ENCODE measurements at regions not wholly inside any gene's neighbourhood (a gene's known extent, or its start where the extent isn't known, plus 50 kb on each side); places are given as distances from the start of the nearest gene placed in this dataset.

DNA sequence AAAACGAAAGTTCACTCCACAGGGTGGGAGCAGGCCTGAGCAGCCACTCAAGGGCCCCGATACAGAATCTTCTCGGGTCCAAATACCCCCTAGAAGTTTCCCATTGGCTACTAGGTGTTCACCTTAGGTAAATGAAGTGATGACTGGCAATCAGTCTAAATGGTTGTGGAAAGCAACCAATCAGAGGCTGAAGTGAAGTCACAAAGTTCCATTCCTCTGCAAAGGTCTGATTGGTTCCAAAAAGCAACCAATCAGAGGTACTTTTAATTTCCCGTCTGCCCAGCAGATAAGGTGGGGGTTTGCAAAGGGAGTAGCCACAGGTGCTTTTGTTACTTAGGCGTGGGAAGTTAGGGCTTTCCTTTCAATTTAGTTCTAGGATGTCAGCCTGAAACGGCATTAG, 58.2 kb upstream of the NKAP start:
- Mint-ChIP-seq H3K4me3 (no peak overlapping the region), H3K9me3 (peaks cover 15% of the 10 kb centered on the region), H3K36me3 (ENCODE audit: low read depth) (no peaks in the 10 kb centered on the region), H3K27me3 (ENCODE audit: low read depth) (peaks cover 88% of the 10 kb centered on the region), H3K4me1 (no peaks in the 10 kb centered on the region), H3K27ac (no peak overlapping the region)
- TF ChIP-seq, protein P1, sequence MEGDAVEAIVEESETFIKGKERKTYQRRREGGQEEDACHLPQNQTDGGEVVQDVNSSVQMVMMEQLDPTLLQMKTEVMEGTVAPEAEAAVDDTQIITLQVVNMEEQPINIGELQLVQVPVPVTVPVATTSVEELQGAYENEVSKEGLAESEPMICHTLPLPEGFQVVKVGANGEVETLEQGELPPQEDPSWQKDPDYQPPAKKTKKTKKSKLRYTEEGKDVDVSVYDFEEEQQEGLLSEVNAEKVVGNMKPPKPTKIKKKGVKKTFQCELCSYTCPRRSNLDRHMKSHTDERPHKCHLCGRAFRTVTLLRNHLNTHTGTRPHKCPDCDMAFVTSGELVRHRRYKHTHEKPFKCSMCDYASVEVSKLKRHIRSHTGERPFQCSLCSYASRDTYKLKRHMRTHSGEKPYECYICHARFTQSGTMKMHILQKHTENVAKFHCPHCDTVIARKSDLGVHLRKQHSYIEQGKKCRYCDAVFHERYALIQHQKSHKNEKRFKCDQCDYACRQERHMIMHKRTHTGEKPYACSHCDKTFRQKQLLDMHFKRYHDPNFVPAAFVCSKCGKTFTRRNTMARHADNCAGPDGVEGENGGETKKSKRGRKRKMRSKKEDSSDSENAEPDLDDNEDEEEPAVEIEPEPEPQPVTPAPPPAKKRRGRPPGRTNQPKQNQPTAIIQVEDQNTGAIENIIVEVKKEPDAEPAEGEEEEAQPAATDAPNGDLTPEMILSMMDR (IDR thresholded peaks at IDR 0.05; ENCODE audit: unreplicated experiment in 3 of 3): no peak

DNA sequence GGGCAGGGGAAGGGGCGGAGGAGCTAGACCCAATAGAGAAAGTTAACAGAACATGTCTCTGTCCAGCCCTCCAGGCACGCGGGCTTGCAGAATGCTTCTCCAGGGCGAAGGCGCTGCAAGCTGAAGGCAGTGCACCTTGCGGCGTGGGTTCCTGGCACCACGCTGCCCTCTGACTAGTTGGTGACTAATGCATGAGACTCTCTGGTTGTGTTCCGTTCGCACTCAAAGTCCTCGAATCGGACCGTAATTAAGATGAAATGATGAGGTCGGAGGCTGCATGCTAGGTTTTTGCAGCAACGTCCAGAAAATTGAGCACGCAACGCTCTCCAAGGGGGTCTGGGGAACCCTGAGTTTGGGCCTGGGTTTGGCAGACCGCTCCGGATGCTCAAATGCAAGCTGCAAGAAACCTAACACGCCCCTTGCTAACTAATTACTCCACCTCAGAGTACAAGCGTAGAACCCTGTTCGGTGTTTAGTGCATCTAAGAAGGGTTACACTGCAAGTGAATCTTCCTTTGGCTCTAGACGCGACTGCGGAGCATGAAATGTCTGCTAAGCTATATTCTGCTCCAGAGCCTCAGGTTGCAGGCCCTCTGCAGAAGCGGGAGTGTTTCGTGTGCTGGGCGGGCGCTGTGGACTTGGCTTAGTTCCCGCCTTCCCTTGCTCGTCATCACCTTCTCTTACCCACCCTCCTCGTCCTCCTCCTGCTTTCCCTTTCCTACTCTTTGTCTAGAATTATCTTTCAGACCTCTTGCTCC, 57.1 kb upstream of the NKAP start:
- Mint-ChIP-seq H3K4me3 (peak overlapping the region in 2 of 3 experiments; percentile 3 to 24), H3K4me1 (no peaks in the 10 kb centered on the region), H3K9me3 (peaks cover 18% of the 10 kb centered on the region), H3K27ac (no peak overlapping the region), H3K36me3 (ENCODE audit: low read depth) (no peaks in the 10 kb centered on the region), H3K27me3 (ENCODE audit: low read depth) (peaks cover 93% of the 10 kb centered on the region)
- TF ChIP-seq, protein P1 (IDR thresholded peaks at IDR 0.05; ENCODE audit: unreplicated experiment in 3 of 3): no peak

DNA sequence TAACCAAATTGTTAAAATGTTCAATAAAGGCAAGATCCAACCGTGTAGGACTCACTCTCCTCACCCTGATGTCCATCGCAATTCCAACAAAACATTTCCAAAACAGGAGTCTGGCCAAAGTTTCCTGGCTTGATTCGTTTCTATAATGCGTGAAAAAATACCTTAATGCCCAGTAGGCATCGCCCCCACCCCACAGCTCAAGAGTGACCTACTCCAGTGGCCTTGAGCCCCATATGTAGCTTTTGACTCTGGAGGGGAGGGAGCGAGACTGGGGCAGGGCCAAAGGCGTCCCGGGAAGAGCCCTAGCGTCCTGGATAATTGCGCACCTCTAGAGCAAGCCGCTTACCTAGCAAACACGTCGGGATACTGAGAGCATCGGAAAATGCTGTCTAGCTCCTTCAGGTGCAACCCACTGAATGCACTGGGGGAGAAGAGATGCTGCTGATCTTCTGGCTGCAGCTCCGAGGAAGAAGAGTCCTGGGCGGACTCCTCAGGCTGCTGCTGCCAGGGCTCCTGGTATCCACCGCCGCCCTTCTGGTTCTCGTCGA, 55.6 kb upstream of the NKAP start:
- H3K27ac Mint-ChIP-seq: no peak overlapping the region
- no peaks in the 10 kb centered on the region for H3K36me3 Mint-ChIP-seq (ENCODE audit: low read depth)
- H3K9me3 Mint-ChIP-seq: peaks cover 18% of the 10 kb centered on the region
- no peaks in the 10 kb centered on the region for H3K4me1 Mint-ChIP-seq
- no peak overlapping the region for H3K4me3 Mint-ChIP-seq
- TF ChIP-seq, protein P1 (IDR thresholded peaks at IDR 0.05; ENCODE audit: unreplicated experiment in 3 of 3): no peak
- H3K27me3 Mint-ChIP-seq (ENCODE audit: low read depth): peaks cover 98% of the 10 kb centered on the region

DNA sequence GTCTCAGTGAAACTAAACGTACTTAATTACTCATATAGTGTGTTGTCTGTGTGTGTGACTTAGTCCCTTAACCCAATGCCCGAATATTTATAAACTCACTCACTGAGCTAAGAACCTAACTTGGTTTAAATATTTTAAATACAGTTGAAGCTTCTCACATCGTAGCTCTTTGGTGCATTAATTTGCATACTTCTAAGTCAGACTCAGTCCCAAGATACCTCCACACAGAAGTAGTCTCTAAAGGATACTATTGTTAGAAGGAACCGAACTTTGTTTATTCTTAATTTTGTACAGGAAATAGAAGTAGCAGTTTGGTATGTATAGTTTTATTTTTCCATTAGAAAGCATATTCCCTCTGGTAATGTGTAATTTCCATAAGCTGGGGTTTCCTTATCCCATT, 54.0 kb upstream of the NKAP start:
- Mint-ChIP-seq H3K4me1 (no peaks in the 10 kb centered on the region), H3K36me3 (ENCODE audit: low read depth) (no peaks in the 10 kb centered on the region), H3K27me3 (ENCODE audit: low read depth) (peaks cover 99% of the 10 kb centered on the region), H3K27ac (no peak overlapping the region), H3K9me3 (peaks cover 24% of the 10 kb centered on the region), H3K4me3 (no peak overlapping the region)
- TF ChIP-seq, protein P1 (IDR thresholded peaks at IDR 0.05; ENCODE audit: unreplicated experiment in 3 of 3): no peak

DNA sequence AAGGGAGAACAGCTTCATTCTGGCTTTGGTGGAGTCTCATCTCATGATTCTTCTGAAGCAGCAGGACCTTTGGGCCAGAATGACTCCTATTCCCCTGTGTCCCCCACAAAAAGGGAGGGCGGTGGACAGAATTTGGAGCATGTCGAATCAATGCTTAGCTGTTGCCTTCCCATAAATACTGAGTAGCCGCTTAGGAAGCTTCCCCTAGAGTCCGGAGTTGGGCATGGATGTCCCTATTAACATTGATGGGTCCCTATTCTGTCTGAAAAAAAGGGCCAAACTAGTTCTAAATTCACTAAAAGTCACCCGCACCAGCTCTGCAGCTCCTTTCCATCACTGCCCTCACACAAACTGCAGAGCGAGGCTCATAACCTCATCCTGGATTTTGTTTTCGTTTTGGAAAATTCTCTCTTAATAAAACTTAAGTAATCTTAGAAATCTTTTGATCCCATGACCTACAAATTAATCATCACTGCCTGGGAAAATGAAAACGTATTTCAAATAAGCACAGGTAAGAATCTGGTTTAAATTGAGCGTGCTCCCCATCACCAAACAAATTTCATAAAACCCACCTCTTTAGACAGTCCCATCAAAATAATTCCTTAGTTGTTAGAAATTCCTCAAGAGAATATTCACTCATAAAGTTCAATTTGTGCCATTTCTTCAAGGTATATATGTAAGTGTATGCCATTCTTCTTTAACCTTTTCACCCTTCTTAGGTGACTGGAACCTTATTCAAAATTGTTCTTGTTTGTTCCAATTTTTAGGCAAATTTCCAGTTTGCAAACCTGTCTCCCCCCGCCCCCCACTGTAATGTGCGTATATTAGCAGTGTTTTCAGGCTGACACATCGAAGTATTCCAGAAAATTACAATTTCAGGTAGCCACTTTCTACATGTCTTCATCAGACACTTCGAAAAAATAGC, 53.3 kb upstream of the NKAP start:
- Mint-ChIP-seq H3K4me1 (no peaks in the 10 kb centered on the region), H3K27ac (no peak overlapping the region), H3K4me3 (no peak overlapping the region), H3K36me3 (ENCODE audit: low read depth) (no peaks in the 10 kb centered on the region), H3K9me3 (peaks cover 23% of the 10 kb centered on the region), H3K27me3 (ENCODE audit: low read depth) (peaks cover 99% of the 10 kb centered on the region)
- TF ChIP-seq, protein P1 (IDR thresholded peaks at IDR 0.05; ENCODE audit: unreplicated experiment in 3 of 3): no peak

All from nephron (organoid).